ENCODE measurements at regions not wholly inside any gene's neighbourhood (a gene's known extent, or its start where the extent isn't known, plus 50 kb on each side); places are given as distances from the start of the nearest gene placed in this dataset.

DNA sequence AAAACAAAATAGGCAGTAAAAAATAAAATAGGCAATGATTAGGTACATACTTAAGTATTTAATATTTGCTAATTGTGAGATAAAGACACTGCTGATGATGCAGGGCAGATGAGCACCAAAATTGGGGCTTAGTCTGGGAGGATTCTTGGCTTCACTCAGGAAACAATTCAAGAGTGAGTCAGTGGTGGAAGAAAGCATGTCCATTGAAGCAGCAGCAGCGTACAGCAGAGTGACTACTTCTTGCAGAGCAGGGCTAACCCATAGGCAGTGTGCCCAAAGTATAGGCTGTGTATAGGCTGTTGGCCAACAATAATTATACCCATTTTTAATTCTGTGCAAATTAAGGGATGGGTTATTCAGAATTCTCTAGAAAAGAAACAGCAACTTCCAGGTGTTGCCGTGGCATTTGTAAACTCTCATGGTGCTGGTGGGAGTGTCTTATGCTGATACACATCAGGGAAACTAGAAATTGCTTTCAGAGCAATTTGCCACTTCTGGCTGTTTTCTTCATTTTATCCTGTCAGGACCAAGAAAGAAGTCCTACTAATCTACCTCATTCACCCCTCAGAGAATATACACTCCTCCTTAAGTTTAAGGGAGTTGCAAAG is 317.3 kb upstream of the NAALADL2 start:
- TF ChIP-seq, protein P1, sequence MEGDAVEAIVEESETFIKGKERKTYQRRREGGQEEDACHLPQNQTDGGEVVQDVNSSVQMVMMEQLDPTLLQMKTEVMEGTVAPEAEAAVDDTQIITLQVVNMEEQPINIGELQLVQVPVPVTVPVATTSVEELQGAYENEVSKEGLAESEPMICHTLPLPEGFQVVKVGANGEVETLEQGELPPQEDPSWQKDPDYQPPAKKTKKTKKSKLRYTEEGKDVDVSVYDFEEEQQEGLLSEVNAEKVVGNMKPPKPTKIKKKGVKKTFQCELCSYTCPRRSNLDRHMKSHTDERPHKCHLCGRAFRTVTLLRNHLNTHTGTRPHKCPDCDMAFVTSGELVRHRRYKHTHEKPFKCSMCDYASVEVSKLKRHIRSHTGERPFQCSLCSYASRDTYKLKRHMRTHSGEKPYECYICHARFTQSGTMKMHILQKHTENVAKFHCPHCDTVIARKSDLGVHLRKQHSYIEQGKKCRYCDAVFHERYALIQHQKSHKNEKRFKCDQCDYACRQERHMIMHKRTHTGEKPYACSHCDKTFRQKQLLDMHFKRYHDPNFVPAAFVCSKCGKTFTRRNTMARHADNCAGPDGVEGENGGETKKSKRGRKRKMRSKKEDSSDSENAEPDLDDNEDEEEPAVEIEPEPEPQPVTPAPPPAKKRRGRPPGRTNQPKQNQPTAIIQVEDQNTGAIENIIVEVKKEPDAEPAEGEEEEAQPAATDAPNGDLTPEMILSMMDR (IDR thresholded peaks at IDR 0.05) = no peak
- TF ChIP-seq POLR2A (IDR thresholded peaks at IDR 0.05; ENCODE audit: low read depth) = no peak
- no peak for TF ChIP-seq POLR2AphosphoS5 (IDR thresholded peaks at IDR 0.05)
- no peak for TF ChIP-seq EP300 (IDR thresholded peaks at IDR 0.05)
